Activated CD4-positive, alpha-beta memory T cell treated with anti-CD3 and anti-CD28 coated beads for 36 hours (primary cell): ENCODE measurements at regions not wholly inside any gene's neighbourhood (a gene's known extent, or its start where the extent isn't known, plus 50 kb on each side); places are given as distances from the start of the nearest gene placed in this dataset.

Experiments used
- CTCF ChIA-PET: fragments of 350-600 bp; sonication (Branson Sonifier 250); formaldehyde crosslinking; loops from one replicate; lab custom pipeline; 2021; ENCODE audit warnings: antibody characterized with exemption, inconsistent platforms; lab: Charles Lee
- POLR2A ChIA-PET: fragments of 350-600 bp; sonication (Branson Sonifier 250); formaldehyde crosslinking; loops from one replicate; lab custom pipeline; 2021; ENCODE audit warnings: antibody characterized with exemption; lab: Charles Lee
- DNase-seq: peaks from one replicate; pipeline ENCODE4 v3.0.0-alpha.2; 2020
- H3K27ac Mint-ChIP-seq: one replicate; pipeline ENCODE4 v1.8.0; 2021; ENCODE audit warnings: mixed read lengths
- H3K27me3 Mint-ChIP-seq: one replicate; pipeline ENCODE4 v1.8.0; 2021; ENCODE audit warnings: mixed read lengths
- H3K36me3 Mint-ChIP-seq: one replicate; pipeline ENCODE4 v1.8.0; 2021; ENCODE audit warnings: mixed read lengths
- H3K4me1 Mint-ChIP-seq: one replicate; pipeline ENCODE4 v1.8.0; 2021; ENCODE audit warnings: low read depth, mixed read lengths
- H3K4me3 Mint-ChIP-seq: one replicate; pipeline ENCODE4 v1.8.0; 2021; ENCODE audit warnings: mild to moderate bottlenecking, mixed read lengths
- H3K9me3 Mint-ChIP-seq: one replicate; pipeline ENCODE4 v1.8.0; 2021; ENCODE audit warnings: mixed read lengths
- intact Hi-C: fragments of 100-400 bp; cut with micrococcal nuclease; formaldehyde crosslinking; loops from one replicate; pipeline ENCODE4 v1.15.1; 2023

GRCh38 chr3:56861511-56861910, 59.8 kb upstream of the ARHGEF3 start:
- Mint-ChIP-seq H3K27ac (peak overlapping the region; percentile 42), H3K27me3 (no peaks in the 10 kb centered on the region), H3K4me1 (peaks cover 74% of the 10 kb centered on the region), H3K9me3 (peaks cover 4% of the 10 kb centered on the region), H3K4me3 (no peak overlapping the region), H3K36me3 (peaks cover 3% of the 10 kb centered on the region)
- POLR2A ChIA-PET, result interaction anchor here (0.7 to 2.4 kb wide), 6 partner anchors 9 to 60 kb away, joined by 3 to 10 read pairs (median 4); partner anchors contain the start of gene ARHGEF3
- DNase-seq, result no peak
- intact Hi-C loops, result loop anchor here (5.0 kb wide), 2 partner anchors 109 to 169 kb away; no protein-coding TSS in a partner anchor
- CTCF ChIA-PET, result interaction anchor here (1.2 to 5.7 kb wide), 3 partner anchors 16 to 127 kb away, joined by 3 to 46 read pairs (median 20); partner anchors contain the start of gene ARHGEF3

GRCh38 chr3:56860939-56861338, 59.2 kb upstream of the ARHGEF3 start:
- peaks cover 4% of the 10 kb centered on the region for H3K9me3 Mint-ChIP-seq
- DNase-seq, result no peak
- H3K27me3 Mint-ChIP-seq, result no peaks in the 10 kb centered on the region
- ChIA-PET POLR2A (interaction anchor here (0.7 to 2.4 kb wide), 5 partner anchors 17 to 60 kb away, joined by 3 to 10 read pairs (median 4); partner anchors contain the start of gene ARHGEF3), CTCF (interaction anchor here (1.2 to 5.7 kb wide), 3 partner anchors 17 to 128 kb away, joined by 3 to 46 read pairs (median 20); partner anchors contain the start of gene ARHGEF3)
- H3K27ac Mint-ChIP-seq, result peak overlapping the region; percentile 10
- H3K4me3 Mint-ChIP-seq, result peak overlapping the region; percentile 1
- peaks cover 3% of the 10 kb centered on the region for H3K36me3 Mint-ChIP-seq
- intact Hi-C loops, result loop anchor here (5.0 kb wide), 2 partner anchors 109 to 169 kb away; no protein-coding TSS in a partner anchor
- peaks cover 72% of the 10 kb centered on the region for H3K4me1 Mint-ChIP-seq

GRCh38 chr3:56860351-56860750, 58.6 kb upstream of the ARHGEF3 start:
- intact Hi-C loops, result loop anchor here (5.0 kb wide), 2 partner anchors 108 to 168 kb away; no protein-coding TSS in a partner anchor
- peaks cover 4% of the 10 kb centered on the region for H3K9me3 Mint-ChIP-seq
- H3K27me3 Mint-ChIP-seq, result no peaks in the 10 kb centered on the region
- CTCF ChIA-PET, result interaction anchor here (0.9 to 5.7 kb wide), 4 partner anchors 17 to 158 kb away, joined by 3 to 46 read pairs (median 12); partner anchors contain the start of gene ARHGEF3
- peaks cover 72% of the 10 kb centered on the region for H3K4me1 Mint-ChIP-seq
- H3K36me3 Mint-ChIP-seq, result peaks cover 3% of the 10 kb centered on the region
- H3K4me3 Mint-ChIP-seq, result peak overlapping the region; percentile 1
- H3K27ac Mint-ChIP-seq, result no peak overlapping the region
- no peak for DNase-seq
- POLR2A ChIA-PET, result interaction anchor here (1.0 kb wide), 1 partner anchor 57 kb away, joined by 4 read pairs; no protein-coding TSS in a partner anchor

GRCh38 chr3:56858331-56858730, 56.6 kb upstream of the ARHGEF3 start:
- intact Hi-C loops, result loop anchor here (5.0 kb wide), 1 partner anchor 156 kb away; no protein-coding TSS in a partner anchor
- Mint-ChIP-seq H3K9me3 (no peaks in the 10 kb centered on the region), H3K4me3 (no peak overlapping the region), H3K27me3 (no peaks in the 10 kb centered on the region), H3K27ac (peak overlapping the region; percentile 26), H3K4me1 (peaks cover 64% of the 10 kb centered on the region), H3K36me3 (peaks cover 2% of the 10 kb centered on the region)
- ChIA-PET POLR2A (no interaction called here), CTCF (interaction anchor here (1.1 to 4.1 kb wide), 2 partner anchors 130 to 137 kb away, joined by 3 to 24 read pairs; no protein-coding TSS in a partner anchor)
- DNase-seq, result no peak

GRCh38 chr3:56857178-56857577, 55.4 kb upstream of the ARHGEF3 start:
- Mint-ChIP-seq H3K36me3 (peaks cover 2% of the 10 kb centered on the region), H3K4me1 (peaks cover 61% of the 10 kb centered on the region), H3K4me3 (no peak overlapping the region), H3K27ac (no peak overlapping the region), H3K9me3 (no peaks in the 10 kb centered on the region), H3K27me3 (no peaks in the 10 kb centered on the region)
- no peak for DNase-seq
- intact Hi-C loops, result loop anchor here (2.0 to 5.0 kb wide), 2 partner anchors 132 to 155 kb away; no protein-coding TSS in a partner anchor
- CTCF ChIA-PET, result interaction anchor here (0.5 to 4.1 kb wide), 8 partner anchors 31 to 157 kb away, joined by 3 to 24 read pairs (median 4); no protein-coding TSS in a partner anchor
- POLR2A ChIA-PET, result no interaction called here

- peaks cover 62% of the 10 kb centered on the region for H3K4me1 Mint-ChIP-seq
- no peak for DNase-seq
- H3K4me3 Mint-ChIP-seq, result no peak overlapping the region
- H3K27ac Mint-ChIP-seq, result no peak overlapping the region
- no peaks in the 10 kb centered on the region for H3K9me3 Mint-ChIP-seq
- H3K27me3 Mint-ChIP-seq, result no peaks in the 10 kb centered on the region
- ChIA-PET POLR2A (interaction anchor here (0.7 kb wide), 1 partner anchor 106 kb away, joined by 3 read pairs; no protein-coding TSS in a partner anchor), CTCF (interaction anchor here (0.5 to 4.1 kb wide), 10 partner anchors 17 to 157 kb away, joined by 3 to 24 read pairs (median 4); no protein-coding TSS in a partner anchor)
- intact Hi-C loops, result loop anchor here (2.0 to 5.0 kb wide), 2 partner anchors 132 to 154 kb away; no protein-coding TSS in a partner anchor
- peaks cover 2% of the 10 kb centered on the region for H3K36me3 Mint-ChIP-seq
These were observed 55.0 kb upstream of the ARHGEF3 start for GRCh38 chr3:56856752-56857151.

- H3K27ac Mint-ChIP-seq, result no peak overlapping the region
These were observed 54.2 kb upstream of the ARHGEF3 start for GRCh38 chr3:56855856-56856512.

GRCh38 chr3:56854856-56855611, 53.3 kb upstream of the ARHGEF3 start:
- no peaks in the 10 kb centered on the region for H3K9me3 Mint-ChIP-seq
- CTCF ChIA-PET, result interaction anchor here (0.7 to 4.1 kb wide), 5 partner anchors 9 to 134 kb away, joined by 3 to 24 read pairs (median 4); no protein-coding TSS in a partner anchor
- no peak overlapping the region for H3K27ac Mint-ChIP-seq
- no peak overlapping the region for H3K4me3 Mint-ChIP-seq
- no peak for DNase-seq
- H3K4me1 Mint-ChIP-seq, result peaks cover 46% of the 10 kb centered on the region
- peaks cover 2% of the 10 kb centered on the region for H3K36me3 Mint-ChIP-seq
- intact Hi-C loops, result loop anchor here (5.0 kb wide), 1 partner anchor 153 kb away; no protein-coding TSS in a partner anchor
- POLR2A ChIA-PET, result interaction anchor here (0.6 to 0.7 kb wide), 2 partner anchors 40 to 132 kb away, joined by 3 read pairs; no protein-coding TSS in a partner anchor
- no peaks in the 10 kb centered on the region for H3K27me3 Mint-ChIP-seq

More at GRCh38 chr3:56855856-56856512, 54.2 kb upstream of the ARHGEF3 start:
- intact Hi-C loops, result loop anchor here (2.0 to 5.0 kb wide), 2 partner anchors 133 to 154 kb away; no protein-coding TSS in a partner anchor
- peak; percentile 64 for DNase-seq
- Mint-ChIP-seq H3K4me3 (no peak overlapping the region), H3K36me3 (peaks cover 2% of the 10 kb centered on the region), H3K9me3 (no peaks in the 10 kb centered on the region), H3K4me1 (peaks cover 55% of the 10 kb centered on the region), H3K27me3 (no peaks in the 10 kb centered on the region)
- ChIA-PET CTCF (interaction anchor here (0.7 to 4.1 kb wide), 8 partner anchors 8 to 156 kb away, joined by 3 to 24 read pairs (median 4); no protein-coding TSS in a partner anchor), POLR2A (interaction anchor here (0.6 to 0.7 kb wide), 3 partner anchors 41 to 131 kb away, joined by 3 read pairs; no protein-coding TSS in a partner anchor)

- CTCF ChIA-PET, result interaction anchor here (0.6 to 1.6 kb wide), 3 partner anchors 17 to 150 kb away, joined by 3 to 4 read pairs (median 4); no protein-coding TSS in a partner anchor
- no peak for DNase-seq
- intact Hi-C loops, result no loop called here
- POLR2A ChIA-PET, result no interaction called here
- Mint-ChIP-seq H3K4me3 (no peak overlapping the region), H3K27me3 (no peaks in the 10 kb centered on the region), H3K4me1 (peaks cover 42% of the 10 kb centered on the region), H3K36me3 (peaks cover 2% of the 10 kb centered on the region), H3K9me3 (no peaks in the 10 kb centered on the region), H3K27ac (no peak overlapping the region)
These were observed 50.5 kb upstream of the ARHGEF3 start for GRCh38 chr3:56851966-56852884.
